Endothelial cell of umbilical vein (primary cell): ENCODE measurements at regions not wholly inside any gene's neighbourhood (a gene's known extent, or its start where the extent isn't known, plus 50 kb on each side); places are given as distances from the start of the nearest gene placed in this dataset.

Experiments used
- BruUV-seq: library from RNA; stranded (reverse); fragments of 400-500 nt; replicated peaks from 2 replicates; lab custom pipeline; 2021; lab: Mats Ljungman, UMichigan
- CTCF ChIA-PET: fragments of 300-600, 350-600 bp; sonication (Branson Sonifier 250); formaldehyde crosslinking; loops from one replicate; lab custom pipeline; 2021; ENCODE audit warnings: antibody characterized with exemption, inconsistent platforms; lab: Charles Lee
- POLR2A ChIA-PET: fragments of 300-600, 350-600 bp; sonication (Branson Sonifier 250); formaldehyde crosslinking; loops from one replicate; lab custom pipeline; 2021; ENCODE audit warnings: antibody characterized with exemption, inconsistent platforms; lab: Charles Lee
- DNase-seq: peaks from one replicate; pipeline ENCODE4 v3.0.0-alpha.2; 2011; ENCODE audit warnings: low read depth, low spot score
- FAIRE-seq: peaks from 2 replicates; lab custom pipeline; 2011; peaks lifted over from hg19 to GRCh38; lab: Jason Lieb, UNC
- H2AFZ ChIP-seq: 2 replicates; pipeline ENCODE4 v1.6.0; 2012; ENCODE audit warnings: low read depth, low read length, control low read depth, inconsistent platforms
- H3K27ac ChIP-seq: 2 replicates; pipeline ENCODE4 v1.5.1; 2011; ENCODE audit warnings: low read depth, mild to moderate bottlenecking, control low read depth, low read length, moderate library complexity; ENCODE audit not compliant: insufficient read depth
- H3K27me3 ChIP-seq, 2 experiments: 2 replicates each; pipeline versions ENCODE4 v1.6.0 to v1.6.1; 2011; ENCODE audit warnings: low read length in 2 of 2, mixed read lengths in 1 of 2; ENCODE audit not compliant: control insufficient read depth in 2 of 2, insufficient read depth in 2 of 2
- H3K36me3 ChIP-seq, 2 experiments: 2 replicates in 1 of 2; 3 replicates in 1 of 2; pipeline ENCODE4 v1.5.1; 2011; ENCODE audit warnings: low read length in 2 of 2, mild to moderate bottlenecking in 1 of 2, moderate library complexity in 1 of 2; ENCODE audit not compliant: control insufficient read depth in 2 of 2, insufficient read depth in 2 of 2; ENCODE audit errors: extremely low read depth in 1 of 2
- H3K4me1 ChIP-seq: 3 replicates; pipeline ENCODE4 v1.5.1; 2011; ENCODE audit warnings: mild to moderate bottlenecking, low read length; ENCODE audit not compliant: control insufficient read depth, insufficient read depth; ENCODE audit errors: extremely low read depth
- H3K4me2 ChIP-seq: 2 replicates; pipeline ENCODE4 v1.6.1; 2011; ENCODE audit warnings: low read length, control low read depth, mixed read lengths; ENCODE audit not compliant: insufficient read depth
- H3K4me3 ChIP-seq, 3 experiments: fragments of 200-600 bp in 1 of 3; sonication (generic), shearing (Covaris generic) in 1 of 3; replicated peaks in 1 of 3; 2 replicates each; pipeline ENCODE4 v1.5.1; 2011 to 2016; ENCODE audit warnings: control low read depth in 3 of 3, low read length in 3 of 3, mild to moderate bottlenecking in 2 of 3, inconsistent platforms in 1 of 3, low read depth in 1 of 3, moderate library complexity in 1 of 3; ENCODE audit not compliant: insufficient read depth in 1 of 3
- H3K79me2 ChIP-seq: 2 replicates; pipeline ENCODE4 v1.6.0; 2012; ENCODE audit warnings: low read length, inconsistent platforms; ENCODE audit not compliant: control insufficient read depth, insufficient read depth
- H3K9ac ChIP-seq: replicated peaks from 2 replicates; pipeline ENCODE3; 2011; ENCODE audit warnings: low read length, control low read depth; ENCODE audit not compliant: insufficient read depth; ENCODE audit errors: extremely low read depth
- H3K9me1 ChIP-seq: replicated peaks from 3 replicates; pipeline ENCODE4 v1.6.0; 2011; ENCODE audit warnings: mild to moderate bottlenecking, low read length; ENCODE audit not compliant: control insufficient read depth, insufficient read depth; ENCODE audit errors: extremely low read depth
- H3K9me3 ChIP-seq: replicated peaks from 2 replicates; pipeline ENCODE4 v1.5.1; 2012; ENCODE audit warnings: low read length, inconsistent platforms; ENCODE audit not compliant: control insufficient read depth, insufficient read depth
- H4K20me1 ChIP-seq: replicated peaks from 2 replicates; pipeline ENCODE3; 2011; ENCODE audit warnings: mild to moderate bottlenecking, low read length; ENCODE audit not compliant: control insufficient read depth, insufficient read depth; ENCODE audit errors: extremely low read depth
- CTCF ChIP-seq, 2 donors: IDR thresholded peaks; 1 replicate in 1 of 2; 2 replicates in 1 of 2; pipeline ENCODE4 v1.5.1; 2011; ENCODE audit warnings: low read length in 2 of 2, mild to moderate bottlenecking in 2 of 2, moderate library complexity in 2 of 2, control low read depth in 1 of 2, inconsistent platforms in 1 of 2, low read depth in 1 of 2; ENCODE audit not compliant: insufficient read depth in 1 of 2; ENCODE audit errors: extremely low read depth in 1 of 2
- EZH2 ChIP-seq: IDR thresholded peaks from 2 replicates; pipeline ENCODE4 v1.6.1; 2012; ENCODE audit warnings: borderline replicate concordance, low read depth, mild to moderate bottlenecking, moderate library complexity, low read length, inconsistent platforms; ENCODE audit not compliant: severe bottlenecking
- FOS ChIP-seq: IDR thresholded peaks from 2 replicates; pipeline ENCODE4 v1.6.1; 2011; ENCODE audit warnings: mild to moderate bottlenecking, low read length, moderate library complexity, borderline replicate concordance; ENCODE audit not compliant: insufficient read depth
- GATA2 ChIP-seq: IDR thresholded peaks from 2 replicates; pipeline ENCODE4 v1.7.0; 2011; ENCODE audit warnings: low read depth, mild to moderate bottlenecking, moderate library complexity, mixed read lengths, low read length; ENCODE audit not compliant: insufficient read length, insufficient read depth
- JUN ChIP-seq: IDR thresholded peaks from 2 replicates; pipeline ENCODE4 v1.6.1; 2011; ENCODE audit warnings: borderline replicate concordance, low read depth; ENCODE audit not compliant: insufficient read length, insufficient read depth
- MAX ChIP-seq: IDR thresholded peaks from 2 replicates; pipeline ENCODE4 v1.6.1; 2011; ENCODE audit not compliant: insufficient read depth, insufficient read length
- MYC ChIP-seq: IDR thresholded peaks from one replicate; pipeline ENCODE4 v1.6.1; 2011; ENCODE audit warnings: mild to moderate bottlenecking, low read depth, low read length
- POLR2A ChIP-seq: IDR thresholded peaks from 2 replicates; pipeline ENCODE4 v1.6.1; 2012; ENCODE audit warnings: low read depth, mild to moderate bottlenecking, control low read depth, low read length
- POLR2AphosphoS5 ChIP-seq: IDR thresholded peaks from 2 replicates; pipeline ENCODE4 v1.6.1; 2012; ENCODE audit warnings: low read depth, mild to moderate bottlenecking, control low read depth, low read length, moderate library complexity; ENCODE audit not compliant: insufficient read depth
- dilution Hi-C: fragments of 300-500 bp; cut with MboI; formaldehyde crosslinking; loops from one replicate; pipeline ENCODE4 v1.15.0; 2019; ENCODE audit warnings: low sequenced_read_pairs; ENCODE audit not compliant: extremely low pct_ligation_motif_present
- intact Hi-C: fragments of 100-400 bp; cut with micrococcal nuclease; formaldehyde crosslinking; loops from one replicate; pipeline ENCODE4 v1.10.0; 2022

DNA sequence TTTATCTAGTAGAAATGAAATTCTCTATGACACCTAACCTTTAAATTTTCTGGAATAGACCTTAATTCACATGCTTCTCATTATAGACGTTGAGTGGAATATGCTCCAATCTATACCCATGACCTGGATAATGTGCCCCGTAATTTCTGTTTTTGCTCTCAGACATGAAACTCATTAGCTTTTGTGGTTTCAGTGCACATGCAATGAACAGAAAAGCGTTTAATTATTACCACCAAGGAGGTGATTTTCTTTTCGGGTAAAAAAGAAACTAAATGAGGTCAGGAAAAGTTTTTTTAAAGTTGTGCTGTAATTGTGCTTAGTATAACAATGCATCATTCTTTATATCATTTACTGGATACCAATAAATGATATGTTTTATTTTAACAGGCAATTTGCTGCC is 1703.9 kb upstream of the TENM3 start:
- H3K79me2 ChIP-seq = no peaks in the 10 kb centered on the region
- no peaks in the 10 kb centered on the region for H3K27me3 ChIP-seq
- H3K27ac ChIP-seq = no peak overlapping the region
- ChIA-PET CTCF (no interaction called here), POLR2A (no interaction called here)
- no peaks in the 10 kb centered on the region for H3K4me1 ChIP-seq
- H3K9ac ChIP-seq = no peak overlapping the region
- DNase-seq (no peak), FAIRE-seq (no peak)
- BruUV-seq = no TSS peak
- no peak overlapping the region for H3K4me3 ChIP-seq
- H3K9me3 ChIP-seq = no peaks in the 10 kb centered on the region
- intact Hi-C loops = no loop called here
- H3K36me3 ChIP-seq = no peaks in the 10 kb centered on the region
- no peak for TF ChIP-seq GATA2
- TF ChIP-seq POLR2AphosphoS5 = no peak
- TF ChIP-seq MAX = no peak
- TF ChIP-seq POLR2A = no peak
- no peak for TF ChIP-seq FOS
- no peak for TF ChIP-seq EZH2
- no peak for TF ChIP-seq MYC
- TF ChIP-seq JUN = no peak
- TF ChIP-seq CTCF (IDR thresholded peaks at IDR 0.05; ENCODE audit: extremely low read depth in 1 of 2, insufficient read depth in 1 of 2, low read depth in 1 of 2, low read length in 2 of 2) = no peak
- no peak overlapping the region for H2AFZ ChIP-seq
- no peaks in the 10 kb centered on the region for H4K20me1 ChIP-seq
- dilution Hi-C loops = no loop called here
- H3K9me1 ChIP-seq = no peaks in the 10 kb centered on the region
- no peak overlapping the region for H3K4me2 ChIP-seq
